H1 (cell line): ENCODE measurements at regions not wholly inside any gene's neighbourhood (a gene's known extent, or its start where the extent isn't known, plus 50 kb on each side); places are given as distances from the start of the nearest gene placed in this dataset.

ENCODE experiments used
- CTCF ChIA-PET: fragments of 300-600 bp; sonication (Branson Sonifier 250); formaldehyde crosslinking; loops from one replicate; lab custom pipeline; 2021; ENCODE audit not compliant: partially characterized antibody; lab: Charles Lee
- POLR2A ChIA-PET: fragments of 300-600 bp; sonication (Branson Sonifier 250); formaldehyde crosslinking; loops from one replicate; lab custom pipeline; 2021; ENCODE audit warnings: inconsistent platforms; ENCODE audit not compliant: partially characterized antibody; lab: Charles Lee
- DNase-seq, 2 experiments: peaks; one replicate each; pipeline versions ENCODE4 v3.0.0 to v3.0.0-alpha.2; 2010 to 2022; ENCODE audit warnings: low spot score in 2 of 2, low read depth in 1 of 2, mixed read lengths in 1 of 2
- FAIRE-seq: peaks from 2 replicates; lab custom pipeline; 2011; peaks lifted over from hg19 to GRCh38; lab: Jason Lieb, UNC
- H2AFZ ChIP-seq: 2 replicates; pipeline ENCODE4 v1.8.1; 2012; ENCODE audit warnings: low read length, inconsistent platforms
- H2AK5ac ChIP-seq: 2 replicates; pipeline ENCODE4 v1.6.1; 2013; ENCODE audit warnings: low read depth, low read length
- H2BK120ac ChIP-seq: replicated peaks from 2 replicates; pipeline ENCODE3; 2013; ENCODE audit warnings: low read depth, low read length, inconsistent platforms
- H2BK12ac ChIP-seq: 2 replicates; pipeline ENCODE4 v1.6.1; 2013; ENCODE audit warnings: low read depth, low read length
- H2BK15ac ChIP-seq: 2 replicates; pipeline ENCODE4 v1.6.1; 2013; ENCODE audit warnings: low read length
- H2BK20ac ChIP-seq: 2 replicates; pipeline ENCODE4 v1.6.1; 2013; ENCODE audit warnings: low read length
- H2BK5ac ChIP-seq: 2 replicates; pipeline ENCODE4 v1.6.1; 2013; ENCODE audit warnings: low read depth, low read length
- H3K14ac ChIP-seq: 2 replicates; pipeline ENCODE4 v1.6.1; 2013; ENCODE audit warnings: inconsistent platforms; ENCODE audit not compliant: insufficient read length
- H3K18ac ChIP-seq: 2 replicates; pipeline ENCODE4 v1.6.1; 2013; ENCODE audit warnings: low read length; ENCODE audit errors: extremely low read depth
- H3K23ac ChIP-seq: 2 replicates; pipeline ENCODE4 v1.6.1; 2013; ENCODE audit warnings: inconsistent platforms; ENCODE audit not compliant: insufficient read length
- H3K23me2 ChIP-seq: 2 replicates; pipeline ENCODE4 v1.6.1; 2013; ENCODE audit warnings: low read depth, low read length
- H3K27ac ChIP-seq: 2 replicates; pipeline ENCODE4 v1.6.1; 2011; ENCODE audit warnings: low read depth, low read length, inconsistent platforms
- H3K27me3 ChIP-seq, 4 experiments: replicated peaks in 1 of 4; 1 replicate in 1 of 4; 2 replicates in 3 of 4; pipeline versions ENCODE4 v1.6.1 to v1.8.1; 2011 to 2013; ENCODE audit warnings: low read length in 3 of 4, mild to moderate bottlenecking in 3 of 4, inconsistent platforms in 2 of 4, mixed read lengths in 2 of 4, moderate library complexity in 1 of 4; ENCODE audit not compliant: control insufficient read depth in 3 of 4, insufficient read depth in 3 of 4; ENCODE audit errors: extremely low read depth in 1 of 4
- H3K36me3 ChIP-seq, 4 experiments: 2 replicates each; pipeline versions ENCODE4 v1.6.1 to v1.8.1; 2011 to 2013; ENCODE audit warnings: mild to moderate bottlenecking in 4 of 4, low read length in 3 of 4, moderate library complexity in 2 of 4, control low read depth in 1 of 4, inconsistent platforms in 1 of 4; ENCODE audit not compliant: insufficient read depth in 4 of 4, control insufficient read depth in 2 of 4
- H3K4ac ChIP-seq: replicated peaks from 2 replicates; pipeline ENCODE3; 2013; ENCODE audit warnings: low read length, low read depth, mixed read lengths, inconsistent platforms; ENCODE audit not compliant: insufficient read length
- H3K4me1 ChIP-seq, 4 experiments: replicated peaks in 1 of 4; 1 replicate in 1 of 4; 2 replicates in 3 of 4; pipeline versions ENCODE4 v1.6.1 to v1.8.1; 2011 to 2013; ENCODE audit warnings: low read length in 3 of 4, inconsistent platforms in 2 of 4, mixed read lengths in 1 of 4; ENCODE audit not compliant: insufficient read depth in 4 of 4, control insufficient read depth in 3 of 4
- H3K4me2 ChIP-seq, 2 experiments: 2 replicates each; pipeline versions ENCODE4 v1.6.1 to v1.8.1; 2011 to 2013; ENCODE audit warnings: low read depth in 2 of 2, low read length in 2 of 2, control low read depth in 1 of 2, inconsistent platforms in 1 of 2, mild to moderate bottlenecking in 1 of 2; ENCODE audit not compliant: insufficient read depth in 1 of 2
- H3K4me3 ChIP-seq, 4 experiments: fragments of 200-600, 300-600 bp in 1 of 4; sonication (generic), shearing (Covaris generic), sonication (Bioruptor Twin) in 1 of 4; 2 replicates each; pipeline versions ENCODE4 v1.5.1 to v1.8.1; 2011 to 2016; ENCODE audit warnings: low read length in 4 of 4, low read depth in 3 of 4, control low read depth in 2 of 4, inconsistent platforms in 2 of 4, mild to moderate bottlenecking in 2 of 4, mixed read lengths in 1 of 4, moderate library complexity in 1 of 4; ENCODE audit not compliant: insufficient read depth in 2 of 4; ENCODE audit errors: extremely low read depth in 1 of 4
- H3K56ac ChIP-seq: replicated peaks from 2 replicates; pipeline ENCODE3; 2013; ENCODE audit warnings: low read depth, mild to moderate bottlenecking, mixed read lengths, low read length, inconsistent platforms; ENCODE audit not compliant: insufficient read length
- H3K79me1 ChIP-seq: 2 replicates; pipeline ENCODE4 v1.6.1; 2013; ENCODE audit warnings: low read depth, low read length, control low read depth
- H3K79me2 ChIP-seq, 2 experiments: 2 replicates each; pipeline versions ENCODE4 v1.6.1 to v1.8.1; 2012 to 2013; ENCODE audit warnings: low read length in 2 of 2, mild to moderate bottlenecking in 2 of 2, inconsistent platforms in 1 of 2; ENCODE audit not compliant: insufficient read depth in 2 of 2, control insufficient read depth in 1 of 2
- H3K9ac ChIP-seq, 4 experiments: replicated peaks in 1 of 4; 1 replicate in 1 of 4; 2 replicates in 3 of 4; pipeline versions ENCODE4 v1.6.1 to v1.8.1; 2011 to 2013; ENCODE audit warnings: low read depth in 3 of 4, low read length in 3 of 4, control low read depth in 2 of 4, mild to moderate bottlenecking in 2 of 4, moderate library complexity in 2 of 4, inconsistent platforms in 1 of 4; ENCODE audit errors: extremely low read depth in 1 of 4
- H3K9me3 ChIP-seq, 2 experiments: 2 replicates each; pipeline versions ENCODE4 v1.6.1 to v1.8.1; 2012 to 2013; ENCODE audit warnings: mild to moderate bottlenecking in 2 of 2, moderate library complexity in 2 of 2, control low read depth in 1 of 2, inconsistent platforms in 1 of 2, low read depth in 1 of 2, low read length in 1 of 2, mixed read lengths in 1 of 2; ENCODE audit not compliant: insufficient read depth in 2 of 2
- H4K20me1 ChIP-seq, 2 experiments: replicated peaks in 1 of 2; 2 replicates each; pipeline versions ENCODE3 to v1.8.1; 2011 to 2013; ENCODE audit warnings: inconsistent platforms in 2 of 2, low read length in 2 of 2, mild to moderate bottlenecking in 1 of 2; ENCODE audit not compliant: insufficient read depth in 2 of 2, control insufficient read depth in 1 of 2
- H4K5ac ChIP-seq: 2 replicates; pipeline ENCODE4 v1.6.1; 2013; ENCODE audit warnings: low read length, low read depth, mixed read lengths, inconsistent platforms; ENCODE audit not compliant: insufficient read length
- H4K8ac ChIP-seq: 2 replicates; pipeline ENCODE4 v1.8.0; 2013; ENCODE audit warnings: mild to moderate bottlenecking, moderate library complexity, low read length, inconsistent platforms; ENCODE audit not compliant: insufficient read depth; ENCODE audit errors: extremely low read depth
- H4K91ac ChIP-seq: replicated peaks from 2 replicates; pipeline ENCODE3; 2013; ENCODE audit warnings: low read length, mixed read lengths, inconsistent platforms; ENCODE audit not compliant: insufficient read length
- CTBP2 ChIP-seq: IDR thresholded peaks from 2 replicates; pipeline ENCODE4 v1.7.0; 2011; ENCODE audit warnings: borderline replicate concordance, mild to moderate bottlenecking, moderate library complexity, mixed read lengths, low read length; ENCODE audit not compliant: insufficient read depth, insufficient read length
- MAFK ChIP-seq: IDR thresholded peaks from 2 replicates; pipeline ENCODE4 v1.6.1; 2012; ENCODE audit warnings: low read depth, mild to moderate bottlenecking, improper control_type of control experiment, low read length
- TCF12 ChIP-seq: IDR thresholded peaks from 2 replicates; pipeline ENCODE4 v1.6.1; 2011; ENCODE audit warnings: low read depth, mild to moderate bottlenecking, low read length
- WGBS, 2 experiments: shearing (Covaris generic) in 1 of 2; methylation state at CpG; one replicate each; pipeline versions ENCODE4 v1.1.6 to v1.1.7; 2013 to 2015; ENCODE audit warnings: low lambda C conversion rate in 2 of 2, mixed read lengths in 2 of 2, inconsistent platforms in 1 of 2, low coverage in 1 of 2, missing lambda C conversion rate in 1 of 2; ENCODE audit not compliant: insufficient replicate concordance in 2 of 2, insufficient coverage in 1 of 2, insufficient read length in 1 of 2; ENCODE audit errors: extremely low coverage in 1 of 2, missing lambda C conversion rate in 1 of 2; 5-methylcytosine and 5-hydroxymethylcytosine counted together
- TF ChIP-seq, protein P1 (sequence below): IDR thresholded peaks from 2 replicates; pipeline ENCODE4 v1.6.1; 2012; ENCODE audit warnings: low read length, inconsistent platforms

DNA sequence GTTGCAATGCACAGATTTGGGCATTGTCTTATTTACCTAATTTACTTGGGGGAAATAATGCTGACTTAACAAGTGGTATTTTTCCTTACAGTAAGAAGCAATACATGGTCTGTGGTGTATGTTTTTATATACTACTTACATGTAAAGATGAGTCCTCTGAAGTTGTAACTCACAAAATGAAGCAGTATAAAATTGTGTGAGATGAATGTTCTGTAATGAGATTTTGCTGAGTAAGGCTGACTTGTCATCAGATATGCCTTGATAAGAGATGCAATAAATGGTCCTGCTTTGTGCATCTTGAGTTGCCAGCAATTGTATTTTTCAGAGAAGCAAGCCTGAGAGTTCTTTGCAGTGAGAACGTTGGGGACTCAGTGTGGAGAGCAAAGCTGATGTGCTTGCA, 92.2 kb upstream of the GNAQ start:
- no peaks in the 10 kb centered on the region for H4K20me1 ChIP-seq
- no peaks in the 10 kb centered on the region; a peak in 1 of 7 replicates for H3K4me1 ChIP-seq
- no peak overlapping the region for H4K5ac ChIP-seq
- no peak overlapping the region for H2BK20ac ChIP-seq
- no peaks in the 10 kb centered on the region for H3K27me3 ChIP-seq
- TF ChIP-seq MAFK (0 out of 2 replicates have a peak, but pooled peaks have one; percentile 17), TCF12 (no peak), CTBP2 (no peak)
- TF ChIP-seq, protein P1, sequence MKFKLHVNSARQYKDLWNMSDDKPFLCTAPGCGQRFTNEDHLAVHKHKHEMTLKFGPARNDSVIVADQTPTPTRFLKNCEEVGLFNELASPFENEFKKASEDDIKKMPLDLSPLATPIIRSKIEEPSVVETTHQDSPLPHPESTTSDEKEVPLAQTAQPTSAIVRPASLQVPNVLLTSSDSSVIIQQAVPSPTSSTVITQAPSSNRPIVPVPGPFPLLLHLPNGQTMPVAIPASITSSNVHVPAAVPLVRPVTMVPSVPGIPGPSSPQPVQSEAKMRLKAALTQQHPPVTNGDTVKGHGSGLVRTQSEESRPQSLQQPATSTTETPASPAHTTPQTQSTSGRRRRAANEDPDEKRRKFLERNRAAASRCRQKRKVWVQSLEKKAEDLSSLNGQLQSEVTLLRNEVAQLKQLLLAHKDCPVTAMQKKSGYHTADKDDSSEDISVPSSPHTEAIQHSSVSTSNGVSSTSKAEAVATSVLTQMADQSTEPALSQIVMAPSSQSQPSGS: no peak
- TF ChIP-seq, all 59 proteins: peak for 1
- 69% methylated on average over 1 of the region's 1 CpG; no CpG with 5 or more reads in 1 of the 2 experiments for whole genome bisulfite sequencing, 2 experiments
- Histone ChIP-seq H2BK120ac (no peak overlapping the region), H2AK5ac (no peak overlapping the region), H3K56ac (no peak overlapping the region), H3K14ac (no peak overlapping the region), H3K79me1 (no peaks in the 10 kb centered on the region), H3K4me3 (no peak overlapping the region), H3K79me2 (no peaks in the 10 kb centered on the region), H2BK12ac (no peak overlapping the region), H4K91ac (no peak overlapping the region), H2AFZ (no peak overlapping the region), H3K4ac (no peak overlapping the region), H3K23me2 (no peaks in the 10 kb centered on the region), H3K36me3 (no peaks in the 10 kb centered on the region), H2BK5ac (no peak overlapping the region), H3K9ac (no peak overlapping the region), H3K27ac (no peak overlapping the region), H2BK15ac (no peak overlapping the region), H3K9me3 (no peaks in the 10 kb centered on the region), H3K23ac (no peak overlapping the region), H3K18ac (no peak overlapping the region), H4K8ac (no peak overlapping the region), H3K4me2 (no peak overlapping the region)
- no peak for FAIRE-seq
- no peak for DNase-seq
- ChIA-PET CTCF (interaction anchor here (0.8 to 3.0 kb wide), 4 partner anchors 9 to 384 kb away, joined by 3 to 27 read pairs (median 6); no protein-coding TSS in a partner anchor), POLR2A (no interaction called here)
